Prostate gland (tissue), 2 donors: ENCODE measurements at regions not wholly inside any gene's neighbourhood (a gene's known extent, or its start where the extent isn't known, plus 50 kb on each side); places are given as distances from the start of the nearest gene placed in this dataset.

Experiments used
- CTCF ChIP-seq, 4 experiments: fragments of 200-600 bp in 2 of 4; fragments of 450-650 bp in 2 of 4; sonication (generic) in 2 of 4; IDR thresholded peaks; 1 replicate in 3 of 4; 2 replicates in 1 of 4; pipeline ENCODE4 v1.5.1; 2016 to 2019; ENCODE audit warnings: antibody characterized with exemption in 4 of 4, mild to moderate bottlenecking in 2 of 4, moderate library complexity in 2 of 4
- POLR2A ChIP-seq: fragments of 450-650 bp; IDR thresholded peaks from one replicate; pipeline ENCODE4 v1.6.1; 2016; ENCODE audit warnings: antibody characterized with exemption, mild to moderate bottlenecking

GRCh38 chrX:137342969-137343368, 223.0 kb upstream of the ZIC3 start:
- TF ChIP-seq CTCF (IDR thresholded peaks at IDR 0.05), result no peak
- TF ChIP-seq POLR2A, result no peak
